AG10803 (cell line): ENCODE measurements at regions not wholly inside any gene's neighbourhood (a gene's known extent, or its start where the extent isn't known, plus 50 kb on each side); places are given as distances from the start of the nearest gene placed in this dataset.

Experiments used
- DNase-seq: peaks from one replicate; pipeline ENCODE4 v3.0.0; 2010; ENCODE audit warnings: low read depth
- H3K4me3 ChIP-seq: 2 replicates; pipeline ENCODE4 v1.5.1; 2011; ENCODE audit warnings: mild to moderate bottlenecking, low read length, control low read depth
- CTCF ChIP-seq: conservative IDR thresholded peaks from 2 replicates; pipeline ENCODE4 v1.5.1; 2011; ENCODE audit warnings: mild to moderate bottlenecking, low read length, control low read depth, inconsistent platforms

- no peak for TF ChIP-seq CTCF
- DNase-seq: no peak
- H3K4me3 ChIP-seq: no peak overlapping the region
These were observed 1459.9 kb downstream of the GRIK2 start for GRCh38 chr6:102853249-102853955.

GRCh38 chr6:102848796-102849195 is 1455.3 kb downstream of the GRIK2 start:
- TF ChIP-seq CTCF: no peak
- DNase-seq: no peak
- H3K4me3 ChIP-seq: no peak overlapping the region

GRCh38 chr6:102848210-102848609 is 1454.7 kb downstream of the GRIK2 start:
- no peak for DNase-seq
- no peak for TF ChIP-seq CTCF
- H3K4me3 ChIP-seq: no peak overlapping the region

- TF ChIP-seq CTCF: no peak
- no peak for DNase-seq
- H3K4me3 ChIP-seq: no peak overlapping the region
These were observed 1447.6 kb downstream of the GRIK2 start for GRCh38 chr6:102841060-102841459.

- no peak for DNase-seq
- TF ChIP-seq CTCF: no peak
- no peak overlapping the region for H3K4me3 ChIP-seq
These were observed 1438.5 kb downstream of the GRIK2 start for GRCh38 chr6:102832021-102832420.

- DNase-seq: no peak
- H3K4me3 ChIP-seq: no peak overlapping the region
- TF ChIP-seq CTCF: no peak
These were observed 1426.6 kb downstream of the GRIK2 start for GRCh38 chr6:102820098-102820497.

GRCh38 chr6:102815207-102815606 is 1421.7 kb downstream of the GRIK2 start:
- no peak for DNase-seq
- H3K4me3 ChIP-seq: no peak overlapping the region
- no peak for TF ChIP-seq CTCF
